M059J (cell line): ENCODE measurements at regions not wholly inside any gene's neighbourhood (a gene's known extent, or its start where the extent isn't known, plus 50 kb on each side); places are given as distances from the start of the nearest gene placed in this dataset.
"Not testable (repeated sequence)": the region's sequence is repeated elsewhere in the genome, so short reads cannot be mapped to it uniquely, and the experiment has no call there.

Experiments
- DNase-seq: peaks from one replicate; pipeline ENCODE4 v3.0.0-alpha.2; 2012; ENCODE audit warnings: low read depth

- DNase-seq: peak; percentile 51
Measured at GRCh38 chr1:234960722-234961455, 167.7 kb downstream of the TOMM20 start.

- DNase-seq: peak; percentile 44
Measured at GRCh38 chr1:234958706-234959657, 169.7 kb downstream of the TOMM20 start.

- peak; percentile 68 for DNase-seq
Measured at GRCh38 chr1:234958066-234958705, 170.5 kb downstream of the TOMM20 start.

GRCh38 chr1:234957330-234958065 lies 171.1 kb downstream of the TOMM20 start:
- peak; percentile 98 for DNase-seq

- DNase-seq: peak; percentile 21
Measured at GRCh38 chr1:234956821-234957329, 171.8 kb downstream of the TOMM20 start.

- DNase-seq: peak; percentile 26
Measured at GRCh38 chr1:234955107-234955731, 173.4 kb downstream of the TOMM20 start.

GRCh38 chr1:234954613-234955012 lies 174.0 kb downstream of the TOMM20 start:
- no peak for DNase-seq

- no peak for DNase-seq
Measured at GRCh38 chr1:234953655-234954405, 174.8 kb downstream of the TOMM20 start.

GRCh38 chr1:234950598-234950997 lies 178.0 kb downstream of the TOMM20 start:
- DNase-seq: no peak

GRCh38 chr1:234949528-234949927 lies 179.1 kb downstream of the TOMM20 start:
- DNase-seq: not testable (repeated sequence)

- no peak for DNase-seq
Measured at GRCh38 chr1:234944439-234945344, 183.9 kb downstream of the TOMM20 start.

GRCh38 chr1:234943836-234944402 lies 184.7 kb downstream of the TOMM20 start:
- DNase-seq: no peak

GRCh38 chr1:234942879-234943506 lies 185.6 kb downstream of the TOMM20 start:
- DNase-seq: no peak

GRCh38 chr1:234942012-234942332 lies 186.7 kb downstream of the TOMM20 start:
- DNase-seq: no peak

GRCh38 chr1:234941321-234942011 lies 187.2 kb downstream of the TOMM20 start:
- DNase-seq: no peak

GRCh38 chr1:234940841-234941240 lies 187.8 kb downstream of the TOMM20 start:
- DNase-seq: no peak

- no peak for DNase-seq
Measured at GRCh38 chr1:234938924-234939323, 189.7 kb downstream of the TOMM20 start.

- no peak for DNase-seq
Measured at GRCh38 chr1:234938135-234938534, 190.5 kb downstream of the TOMM20 start.
